IPS-20b (cell line): ENCODE measurements at regions not wholly inside any gene's neighbourhood (a gene's known extent, or its start where the extent isn't known, plus 50 kb on each side); places are given as distances from the start of the nearest gene placed in this dataset.

Experiments
- H3K27ac ChIP-seq: one replicate; pipeline ENCODE4 v1.5.1; 2013; ENCODE audit warnings: low read length
- H3K27me3 ChIP-seq: 2 replicates; pipeline ENCODE4 v1.6.1; 2013; ENCODE audit warnings: mild to moderate bottlenecking, low read length, inconsistent platforms; ENCODE audit not compliant: insufficient read depth
- H3K36me3 ChIP-seq: 2 replicates; pipeline ENCODE4 v1.6.1; 2013; ENCODE audit warnings: low read depth, mild to moderate bottlenecking, inconsistent platforms, low read length, moderate library complexity; ENCODE audit not compliant: insufficient read depth
- H3K4me1 ChIP-seq: 2 replicates; pipeline ENCODE4 v1.6.1; 2013; ENCODE audit warnings: mild to moderate bottlenecking, control low read depth, inconsistent platforms, low read length, moderate library complexity; ENCODE audit not compliant: insufficient read depth
- H3K4me3 ChIP-seq: 2 replicates; pipeline ENCODE4 v1.5.1; 2013; ENCODE audit warnings: mild to moderate bottlenecking, low read length, inconsistent platforms
- H3K9ac ChIP-seq: 2 replicates; pipeline ENCODE4 v1.6.1; 2013; ENCODE audit warnings: low read depth, mild to moderate bottlenecking, inconsistent platforms, low read length, moderate library complexity
- H3K9me3 ChIP-seq: 2 replicates; pipeline ENCODE4 v1.6.1; 2013; ENCODE audit warnings: mild to moderate bottlenecking, low read depth, low read length, inconsistent platforms; ENCODE audit not compliant: insufficient read depth

DNA sequence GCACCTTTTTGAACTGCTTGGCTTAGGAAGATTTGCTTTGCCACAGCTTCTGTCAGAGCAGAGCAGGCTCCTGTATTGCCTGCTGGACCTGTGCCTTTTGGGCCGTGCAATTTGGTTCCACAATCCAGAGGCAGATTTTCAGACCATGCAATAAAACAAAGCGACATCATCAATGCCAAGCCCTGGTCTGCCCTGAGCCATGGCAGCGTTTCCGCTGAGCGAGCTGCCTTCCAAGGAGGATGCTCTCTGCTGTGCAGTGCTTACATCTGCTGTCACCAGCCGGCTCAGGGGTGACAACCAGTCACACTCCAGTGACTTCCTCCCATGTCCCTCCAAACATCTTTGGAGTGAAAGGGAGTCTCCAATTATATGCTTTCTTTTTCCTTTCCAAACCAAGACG is 282.2 kb downstream of the CDH26 start:
- Histone ChIP-seq H3K9ac (no peak overlapping the region), H3K27ac (no peak overlapping the region), H3K4me3 (no peak overlapping the region), H3K9me3 (no peaks in the 10 kb centered on the region), H3K36me3 (no peaks in the 10 kb centered on the region), H3K4me1 (no peaks in the 10 kb centered on the region), H3K27me3 (peaks cover 14% of the 10 kb centered on the region)

DNA sequence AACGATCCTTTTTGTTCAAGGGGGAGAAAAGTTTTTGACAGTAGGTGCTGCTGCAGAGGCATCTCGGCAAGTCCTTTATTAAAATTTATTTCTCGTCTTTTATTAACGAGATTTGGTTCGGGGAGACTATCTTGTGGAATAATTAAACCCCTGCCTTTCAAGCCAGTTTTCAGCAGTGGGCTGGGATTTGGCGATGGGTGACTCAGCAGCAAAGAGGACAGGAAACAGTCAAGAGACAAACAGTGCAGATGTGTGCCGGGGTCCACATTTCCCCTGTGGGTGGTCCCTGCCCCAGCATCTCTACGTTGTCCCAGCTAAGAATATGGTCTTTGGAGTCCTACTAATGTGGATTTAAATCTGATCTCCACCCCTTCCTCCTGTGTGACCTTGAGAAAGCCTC is 282.8 kb downstream of the CDH26 start:
- H3K9ac ChIP-seq, result no peak overlapping the region
- peaks cover 14% of the 10 kb centered on the region for H3K27me3 ChIP-seq
- no peak overlapping the region for H3K27ac ChIP-seq

DNA sequence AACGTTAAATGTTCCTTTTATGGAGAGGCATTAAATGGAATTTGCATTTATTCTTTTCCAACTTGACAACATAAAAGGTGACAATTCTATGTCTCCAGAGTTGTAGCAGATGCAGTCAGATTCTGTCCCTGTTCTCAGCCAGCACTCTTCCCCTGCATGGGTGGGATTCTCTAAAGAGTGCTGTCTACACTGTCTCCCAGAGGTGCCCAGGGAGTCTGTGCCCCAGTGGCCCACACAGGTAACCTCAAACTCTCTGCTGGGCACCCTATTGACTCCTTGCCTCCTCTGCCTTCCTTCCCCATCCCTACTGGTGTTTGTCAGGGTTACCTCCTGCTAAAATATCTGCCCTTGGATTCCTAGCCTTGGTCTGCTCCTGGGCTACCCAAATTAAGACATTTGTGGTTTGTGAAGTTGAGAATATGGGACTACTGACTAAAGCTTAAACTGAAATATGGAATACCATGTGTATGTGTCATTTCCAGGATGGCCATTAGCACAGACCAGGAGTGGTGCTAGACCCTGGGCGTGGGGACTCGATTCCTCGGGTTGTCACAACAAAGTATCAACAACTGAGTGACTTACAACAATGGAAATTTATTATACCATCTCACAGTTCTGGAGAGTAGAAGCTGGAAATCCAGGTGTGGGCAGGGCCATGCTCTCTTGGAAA is 284.7 kb downstream of the CDH26 start:
- no peaks in the 10 kb centered on the region for H3K9me3 ChIP-seq
- no peak overlapping the region for H3K9ac ChIP-seq
- no peaks in the 10 kb centered on the region for H3K4me1 ChIP-seq
- H3K27ac ChIP-seq, result no peak overlapping the region
- peaks cover 14% of the 10 kb centered on the region for H3K27me3 ChIP-seq
- H3K36me3 ChIP-seq, result no peaks in the 10 kb centered on the region
- H3K4me3 ChIP-seq, result no peak overlapping the region

More for the DNA sequence above, 282.8 kb downstream of the CDH26 start:
- H3K36me3 ChIP-seq, result no peaks in the 10 kb centered on the region
- H3K9me3 ChIP-seq, result no peaks in the 10 kb centered on the region
- no peak overlapping the region for H3K4me3 ChIP-seq
- no peaks in the 10 kb centered on the region for H3K4me1 ChIP-seq

DNA sequence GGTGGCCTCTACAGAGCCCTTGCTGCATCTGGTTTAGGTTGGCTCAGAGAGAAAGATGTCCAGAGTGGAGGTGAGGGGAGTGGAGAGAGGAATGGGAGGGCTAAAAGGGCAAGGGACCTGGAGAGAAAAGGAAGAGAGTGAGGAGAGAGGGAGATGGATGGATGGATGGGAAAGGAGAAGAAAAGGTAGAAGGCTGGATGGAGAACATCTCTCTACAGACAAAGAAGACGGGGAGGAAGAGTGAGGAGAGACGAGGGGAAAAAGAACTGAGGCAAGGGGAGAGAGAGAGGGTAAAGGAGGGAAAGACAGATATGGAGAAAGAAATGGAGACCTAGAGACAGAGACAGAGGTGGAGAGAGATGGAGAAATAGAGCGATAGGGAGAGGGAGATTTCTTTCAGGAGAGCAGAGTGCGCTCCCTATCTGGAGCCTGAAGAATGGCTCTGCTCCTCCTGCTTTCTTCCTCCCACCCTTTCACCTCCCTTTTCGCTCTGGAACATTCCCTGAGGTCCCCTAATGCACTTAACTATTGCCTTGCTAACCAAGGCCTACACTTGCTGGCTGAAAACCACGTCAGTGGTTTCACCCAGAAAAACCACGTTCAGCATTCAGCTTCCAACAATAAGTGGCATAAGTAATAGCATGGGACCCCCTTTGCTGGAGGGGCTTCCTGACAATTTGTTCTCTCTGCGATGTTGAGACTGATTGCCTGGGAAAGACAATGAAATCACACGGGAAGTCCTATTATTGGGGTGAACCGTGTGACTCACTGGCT is 286.3 kb downstream of the CDH26 start:
- no peak overlapping the region for H3K27ac ChIP-seq
- H3K9ac ChIP-seq, result no peak overlapping the region
- H3K4me1 ChIP-seq, result no peaks in the 10 kb centered on the region
- no peaks in the 10 kb centered on the region for H3K36me3 ChIP-seq
- H3K4me3 ChIP-seq, result no peak overlapping the region
- no peaks in the 10 kb centered on the region for H3K9me3 ChIP-seq
- peaks cover 10% of the 10 kb centered on the region for H3K27me3 ChIP-seq

DNA sequence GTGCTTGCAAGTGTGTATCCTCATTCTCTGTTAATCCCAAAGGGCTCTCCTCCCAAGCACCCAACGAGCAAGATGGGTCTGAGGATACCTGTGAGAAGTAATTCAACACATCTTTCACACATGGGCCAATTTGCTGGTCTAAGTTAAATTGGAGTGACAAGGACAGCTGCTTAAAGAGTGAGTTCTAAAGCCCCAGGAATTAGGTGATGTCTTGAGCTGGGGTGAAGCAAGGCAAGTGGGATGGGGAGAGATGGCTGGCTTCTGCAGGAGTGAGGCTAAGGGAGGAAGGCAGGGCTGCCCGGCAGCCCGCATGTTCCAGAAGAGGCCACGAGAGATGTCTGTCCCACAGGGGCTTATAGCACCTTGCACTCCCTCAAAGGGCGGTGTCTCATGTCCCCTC is 288.5 kb downstream of the CDH26 start:
- Histone ChIP-seq H3K4me1 (no peaks in the 10 kb centered on the region), H3K27me3 (no peaks in the 10 kb centered on the region), H3K9ac (no peak overlapping the region), H3K9me3 (no peaks in the 10 kb centered on the region), H3K27ac (no peak overlapping the region), H3K4me3 (no peak overlapping the region), H3K36me3 (no peaks in the 10 kb centered on the region)

DNA sequence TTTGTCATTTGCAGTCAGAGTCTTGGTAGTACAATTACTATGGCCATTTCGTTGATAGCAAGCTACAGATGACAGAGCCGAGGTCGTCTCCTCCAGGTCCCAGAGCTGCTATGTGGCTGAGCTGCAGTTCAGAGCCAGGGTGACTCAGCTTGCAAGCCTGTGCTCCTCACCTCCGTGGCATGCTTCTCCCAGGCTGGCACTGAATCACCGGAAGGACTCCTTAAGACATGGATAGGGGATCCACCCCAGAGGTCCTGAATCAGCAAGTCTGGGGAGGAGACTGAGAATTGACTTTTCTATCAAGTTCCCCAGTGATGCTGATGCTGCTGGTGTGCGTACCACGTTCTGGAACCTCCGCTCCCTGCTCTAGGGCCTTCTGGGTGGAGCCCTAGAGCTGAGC is 291.2 kb downstream of the CDH26 start:
- H3K9ac ChIP-seq, result no peak overlapping the region
- H3K27ac ChIP-seq, result no peak overlapping the region
- no peak overlapping the region for H3K4me3 ChIP-seq
- no peaks in the 10 kb centered on the region for H3K36me3 ChIP-seq
- no peaks in the 10 kb centered on the region for H3K4me1 ChIP-seq
- no peaks in the 10 kb centered on the region for H3K27me3 ChIP-seq
- no peaks in the 10 kb centered on the region for H3K9me3 ChIP-seq

DNA sequence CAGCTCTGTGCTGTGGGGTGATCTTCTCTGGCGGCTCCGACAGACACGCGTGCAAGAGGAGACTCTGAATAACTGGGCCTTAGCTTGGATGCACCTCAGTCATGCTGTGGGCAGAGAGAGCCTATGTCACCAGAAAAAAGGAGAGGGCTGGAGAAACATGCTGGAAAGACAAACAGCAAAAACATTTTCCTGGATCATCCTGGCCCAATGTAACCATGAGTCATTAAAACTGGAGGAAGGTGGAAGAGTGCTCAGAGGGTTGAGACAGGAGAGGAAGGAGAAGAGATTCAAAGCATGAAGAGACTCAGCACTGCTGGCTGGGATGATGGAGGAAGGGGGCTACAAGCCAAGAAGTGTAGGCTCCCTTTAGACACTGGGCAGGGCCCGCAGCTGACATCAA is 292.0 kb downstream of the CDH26 start:
- no peaks in the 10 kb centered on the region for H3K36me3 ChIP-seq
- H3K9ac ChIP-seq, result no peak overlapping the region
- H3K27ac ChIP-seq, result no peak overlapping the region
- H3K4me1 ChIP-seq, result peaks cover 1% of the 10 kb centered on the region; the same call in 1 of the 2 replicates
- no peaks in the 10 kb centered on the region for H3K9me3 ChIP-seq
- H3K4me3 ChIP-seq, result no peak overlapping the region
- H3K27me3 ChIP-seq, result no peaks in the 10 kb centered on the region

DNA sequence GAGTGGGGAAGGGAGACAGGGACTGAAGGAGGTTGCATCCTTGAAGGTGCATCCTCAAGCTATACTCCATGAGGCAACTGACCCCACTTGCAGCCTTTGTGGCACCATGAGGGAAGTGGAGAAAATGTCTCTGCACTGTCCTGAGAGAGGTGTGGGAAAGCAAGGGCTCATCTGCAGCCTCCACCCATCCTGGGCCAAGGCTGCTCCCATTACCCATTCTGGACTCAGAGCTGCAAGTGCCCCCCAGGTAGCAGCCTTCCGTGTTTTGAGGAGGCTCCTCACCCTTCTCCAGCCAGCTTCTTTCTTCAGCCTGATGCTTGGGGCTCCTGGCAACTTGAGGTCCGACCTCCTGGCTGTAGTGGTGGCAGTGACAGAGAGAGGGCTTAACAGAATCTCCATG is 294.6 kb downstream of the CDH26 start:
- no peak overlapping the region for H3K27ac ChIP-seq
- no peaks in the 10 kb centered on the region for H3K27me3 ChIP-seq
- H3K36me3 ChIP-seq, result no peaks in the 10 kb centered on the region
- no peak overlapping the region for H3K9ac ChIP-seq
- peaks cover 5% of the 10 kb centered on the region; the same call in 1 of the 2 replicates for H3K4me1 ChIP-seq
- H3K4me3 ChIP-seq, result no peak overlapping the region
- no peaks in the 10 kb centered on the region for H3K9me3 ChIP-seq

DNA sequence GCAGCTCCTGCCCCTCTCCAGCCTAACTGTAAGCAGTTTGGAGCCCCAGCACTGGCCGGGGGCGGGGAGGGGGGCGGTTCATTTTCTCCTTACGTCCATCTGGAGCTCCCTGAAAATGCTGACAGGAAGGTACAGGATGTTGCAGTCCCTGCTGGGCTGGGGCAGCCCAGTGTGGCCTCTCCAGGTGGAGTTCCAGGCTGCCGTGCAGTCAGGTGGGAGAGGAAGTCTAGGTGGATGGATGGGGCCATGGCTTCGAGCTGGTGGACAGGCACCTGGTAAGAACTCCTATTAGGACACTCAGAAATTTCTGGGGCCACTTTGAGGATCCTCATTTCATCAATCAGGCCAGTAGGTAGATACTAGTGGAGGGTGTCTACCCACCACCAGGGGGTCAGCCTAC is 295.2 kb downstream of the CDH26 start:
- Histone ChIP-seq H3K4me3 (no peak overlapping the region), H3K27ac (no peak overlapping the region), H3K36me3 (no peaks in the 10 kb centered on the region), H3K27me3 (no peaks in the 10 kb centered on the region), H3K9me3 (no peaks in the 10 kb centered on the region), H3K9ac (no peak overlapping the region), H3K4me1 (peaks cover 5% of the 10 kb centered on the region; the same call in 1 of the 2 replicates)

DNA sequence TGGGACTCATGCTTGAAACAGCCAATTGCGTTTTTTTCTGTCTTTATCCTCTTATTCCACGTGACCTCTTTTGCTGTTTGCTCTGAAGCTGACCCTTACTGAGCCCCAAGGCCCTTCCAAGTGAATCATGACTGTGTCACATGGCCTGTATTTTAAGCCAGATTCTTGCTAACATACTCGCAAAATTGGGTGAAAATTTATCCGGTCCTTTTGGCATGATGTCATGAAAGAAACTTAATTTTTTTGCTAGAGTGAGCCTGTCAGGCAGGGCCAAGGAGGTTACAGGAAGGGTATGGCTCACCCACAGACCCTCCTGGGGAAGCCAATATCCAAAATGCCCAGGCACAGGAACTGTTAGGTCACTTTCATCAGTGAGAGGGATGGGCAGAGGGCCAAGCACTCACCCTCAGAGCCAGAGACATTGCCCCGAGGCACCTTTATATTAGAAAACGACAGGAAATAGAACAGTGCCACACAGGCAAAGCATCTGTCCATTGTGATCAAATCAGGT is 296.7 kb downstream of the CDH26 start:
- no peak overlapping the region for H3K27ac ChIP-seq
- H3K4me3 ChIP-seq, result no peak overlapping the region
- peaks cover 5% of the 10 kb centered on the region; the same call in 1 of the 2 replicates for H3K4me1 ChIP-seq
- no peaks in the 10 kb centered on the region for H3K9me3 ChIP-seq
- H3K27me3 ChIP-seq, result no peaks in the 10 kb centered on the region
- H3K36me3 ChIP-seq, result no peaks in the 10 kb centered on the region
- H3K9ac ChIP-seq, result no peak overlapping the region

DNA sequence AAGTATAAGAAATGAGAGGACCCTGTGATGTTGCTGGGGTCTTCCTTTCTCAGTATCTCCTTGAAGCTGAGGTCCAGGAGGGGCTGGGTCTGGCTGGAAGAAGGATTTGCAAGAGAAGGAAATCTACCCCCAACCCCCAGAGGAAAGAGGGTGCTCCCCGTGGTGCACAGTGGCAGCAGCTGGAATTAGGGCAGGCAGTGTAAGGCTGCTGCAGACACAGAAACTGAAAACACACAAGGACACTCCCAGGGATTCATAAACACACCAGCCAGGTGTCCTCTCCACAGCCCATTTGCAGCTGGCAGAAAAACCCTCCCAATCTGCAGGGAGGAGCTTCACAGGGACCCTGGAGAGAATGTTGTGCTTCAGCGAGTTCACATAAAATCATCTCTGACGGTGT is 297.2 kb downstream of the CDH26 start:
- Histone ChIP-seq H3K27me3 (no peaks in the 10 kb centered on the region), H3K36me3 (no peaks in the 10 kb centered on the region), H3K27ac (no peak overlapping the region), H3K4me1 (peaks cover 5% of the 10 kb centered on the region; the same call in 1 of the 2 replicates), H3K4me3 (no peak overlapping the region), H3K9ac (no peak overlapping the region), H3K9me3 (no peaks in the 10 kb centered on the region)

DNA sequence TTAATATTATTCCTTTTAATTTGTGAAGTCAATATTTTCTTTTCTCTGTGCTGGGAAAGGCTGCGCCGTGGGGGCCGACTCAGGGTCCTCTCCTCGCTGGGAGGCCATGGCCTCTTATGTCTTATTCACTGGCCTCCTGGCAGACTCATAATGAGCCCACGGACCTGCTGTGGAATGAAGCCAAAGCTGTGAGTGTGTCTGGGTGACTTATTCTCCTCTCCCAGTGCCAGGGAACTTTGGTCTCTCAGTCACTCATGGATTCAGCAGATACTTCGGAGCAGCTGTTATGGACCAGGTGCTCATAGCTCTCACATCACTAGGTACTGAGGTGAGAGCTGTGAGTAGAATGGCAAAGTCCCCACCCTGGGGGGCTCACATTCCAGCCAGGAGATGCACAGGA is 297.6 kb downstream of the CDH26 start:
- no peaks in the 10 kb centered on the region for H3K27me3 ChIP-seq
- no peak overlapping the region for H3K27ac ChIP-seq
- H3K4me3 ChIP-seq, result no peak overlapping the region
- no peak overlapping the region for H3K9ac ChIP-seq
- no peaks in the 10 kb centered on the region for H3K36me3 ChIP-seq
- no peaks in the 10 kb centered on the region for H3K9me3 ChIP-seq
- peaks cover 5% of the 10 kb centered on the region; the same call in 1 of the 2 replicates for H3K4me1 ChIP-seq
